Brain pericyte (primary cell): ENCODE measurements at regions not wholly inside any gene's neighbourhood (a gene's known extent, or its start where the extent isn't known, plus 50 kb on each side); places are given as distances from the start of the nearest gene placed in this dataset.

Experiments used
- DNase-seq: peaks from one replicate; pipeline ENCODE4 v3.0.0-alpha.2; 2012; ENCODE audit warnings: low read depth, low spot score

DNA sequence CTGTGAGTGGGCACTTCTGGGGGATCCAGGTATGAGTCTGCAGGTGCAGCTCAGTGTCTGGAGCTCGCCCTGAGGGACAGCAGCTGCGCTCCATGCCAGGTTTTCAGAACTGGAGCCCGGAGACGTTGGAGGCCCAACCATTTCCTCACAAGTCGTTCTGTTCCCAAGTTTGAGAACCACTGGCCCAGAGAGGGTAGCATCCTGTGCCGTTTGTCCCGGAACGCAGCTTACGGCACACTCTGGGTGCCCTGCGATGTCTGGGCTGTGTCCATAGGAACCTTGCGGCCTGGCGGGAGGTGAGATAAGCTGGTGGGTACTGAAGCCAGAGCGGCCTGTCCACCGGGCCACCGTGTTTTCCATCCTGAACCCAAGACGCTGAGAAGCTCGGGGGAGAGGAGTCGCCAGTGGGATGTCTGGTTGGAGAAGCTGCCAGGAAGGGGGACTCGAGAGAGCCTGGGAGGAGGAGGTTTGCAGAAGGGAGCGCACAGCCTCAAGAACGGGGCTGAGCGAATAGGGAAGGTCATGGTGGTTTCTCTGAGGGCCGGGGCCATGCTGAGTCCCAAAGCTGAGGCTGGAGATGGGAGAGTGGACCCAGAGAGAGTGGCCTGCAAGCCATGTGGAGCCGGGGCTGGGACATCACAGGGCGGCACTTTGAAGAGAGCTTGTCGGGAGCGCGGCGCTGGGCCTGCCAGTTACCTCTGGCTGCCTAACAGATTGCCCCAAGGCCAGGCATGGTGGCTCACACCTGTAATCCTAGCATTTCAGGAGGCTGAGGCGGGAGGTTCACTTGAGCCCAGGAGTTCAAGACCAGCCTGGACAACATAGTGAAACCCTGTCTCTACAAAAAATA lies 211.0 kb upstream of the GSE1 start:
- DNase-seq, result no peak

DNA sequence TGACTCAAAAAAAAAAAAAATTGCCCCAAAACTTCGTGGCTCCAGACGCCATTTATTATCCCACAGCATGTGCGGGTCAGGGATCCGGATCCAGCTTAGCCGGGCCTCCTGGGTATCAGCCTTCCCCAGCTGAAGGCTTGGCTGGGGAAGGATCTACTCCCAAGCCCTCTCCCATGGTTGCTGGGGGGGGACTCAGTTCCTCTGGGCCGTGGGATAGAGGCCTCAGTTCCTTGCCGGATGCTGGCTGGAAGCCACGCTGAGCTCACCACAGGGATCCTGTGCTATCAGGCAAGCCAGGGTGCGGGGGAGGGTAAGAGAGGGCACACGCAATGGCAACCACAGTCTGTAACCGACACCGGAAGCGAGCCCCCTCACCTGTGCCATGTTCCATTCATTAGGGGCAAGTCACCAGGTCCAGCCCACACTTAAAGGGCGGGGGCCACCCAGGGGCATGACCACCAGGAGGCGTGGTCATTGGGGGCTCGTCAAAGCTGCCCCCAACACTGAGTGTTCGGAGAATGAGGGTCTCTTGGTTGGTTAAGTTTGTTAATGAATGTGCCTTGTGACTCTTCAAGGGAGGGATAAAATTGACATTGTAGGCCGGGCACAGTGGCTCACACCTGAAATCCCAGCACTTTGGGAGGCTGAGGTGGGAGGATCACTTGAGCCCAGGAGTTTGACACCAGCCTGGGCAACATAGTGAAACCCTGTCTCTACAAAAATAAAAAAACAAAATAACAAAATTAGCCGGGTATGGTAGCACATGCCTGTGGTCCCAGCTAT lies 210.0 kb upstream of the GSE1 start:
- no peak for DNase-seq

DNA sequence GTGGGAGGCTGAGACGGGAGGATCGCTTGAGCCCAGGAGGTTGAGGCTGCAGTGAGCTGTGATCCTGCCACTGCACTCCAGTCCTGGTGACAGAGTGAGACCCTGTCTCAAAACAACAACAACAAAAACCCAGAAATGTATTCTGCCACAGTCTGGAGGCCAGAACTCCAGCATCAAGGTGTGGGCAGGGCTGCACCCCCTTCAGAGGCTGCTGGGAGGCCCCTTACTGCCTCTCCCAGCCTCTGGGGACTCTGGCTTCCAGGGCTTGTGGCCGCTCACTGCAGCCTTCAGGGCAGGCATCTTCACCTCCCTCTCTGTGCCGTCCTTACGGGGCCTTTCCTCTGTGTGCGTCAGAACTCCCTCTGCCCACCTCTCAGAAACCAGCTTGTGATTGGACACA lies 209.4 kb upstream of the GSE1 start:
- DNase-seq, result no peak

DNA sequence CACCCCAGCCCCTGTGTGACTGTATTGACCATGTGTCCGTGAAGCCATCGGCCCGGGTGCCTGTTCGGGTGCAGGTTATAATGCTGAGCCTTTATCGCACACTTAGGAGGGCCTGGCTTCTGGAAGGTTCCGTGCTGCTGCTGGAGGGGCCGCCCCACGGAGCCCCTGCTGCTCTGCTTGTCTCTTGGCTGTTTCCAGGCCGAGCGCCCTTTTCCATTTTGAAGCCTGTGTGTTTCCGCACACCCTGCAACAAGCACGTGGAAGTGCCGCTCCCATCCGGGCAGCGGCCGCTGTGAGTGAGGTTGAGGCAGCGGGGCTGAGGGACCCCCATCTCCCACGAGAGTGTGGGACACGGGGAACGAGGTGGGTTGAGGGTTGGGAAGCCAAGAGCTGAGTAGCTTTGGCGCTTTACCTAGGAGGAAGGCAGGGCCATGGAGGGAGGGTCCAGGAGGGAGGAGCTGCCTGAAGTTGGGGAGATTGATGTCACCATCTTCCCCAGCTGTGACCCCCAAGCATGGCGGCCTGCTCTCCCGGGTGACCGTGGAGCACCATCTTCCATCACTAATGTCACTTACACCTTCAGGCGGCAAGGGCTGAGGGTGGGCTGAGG lies 200.1 kb upstream of the GSE1 start:
- no peak for DNase-seq

DNA sequence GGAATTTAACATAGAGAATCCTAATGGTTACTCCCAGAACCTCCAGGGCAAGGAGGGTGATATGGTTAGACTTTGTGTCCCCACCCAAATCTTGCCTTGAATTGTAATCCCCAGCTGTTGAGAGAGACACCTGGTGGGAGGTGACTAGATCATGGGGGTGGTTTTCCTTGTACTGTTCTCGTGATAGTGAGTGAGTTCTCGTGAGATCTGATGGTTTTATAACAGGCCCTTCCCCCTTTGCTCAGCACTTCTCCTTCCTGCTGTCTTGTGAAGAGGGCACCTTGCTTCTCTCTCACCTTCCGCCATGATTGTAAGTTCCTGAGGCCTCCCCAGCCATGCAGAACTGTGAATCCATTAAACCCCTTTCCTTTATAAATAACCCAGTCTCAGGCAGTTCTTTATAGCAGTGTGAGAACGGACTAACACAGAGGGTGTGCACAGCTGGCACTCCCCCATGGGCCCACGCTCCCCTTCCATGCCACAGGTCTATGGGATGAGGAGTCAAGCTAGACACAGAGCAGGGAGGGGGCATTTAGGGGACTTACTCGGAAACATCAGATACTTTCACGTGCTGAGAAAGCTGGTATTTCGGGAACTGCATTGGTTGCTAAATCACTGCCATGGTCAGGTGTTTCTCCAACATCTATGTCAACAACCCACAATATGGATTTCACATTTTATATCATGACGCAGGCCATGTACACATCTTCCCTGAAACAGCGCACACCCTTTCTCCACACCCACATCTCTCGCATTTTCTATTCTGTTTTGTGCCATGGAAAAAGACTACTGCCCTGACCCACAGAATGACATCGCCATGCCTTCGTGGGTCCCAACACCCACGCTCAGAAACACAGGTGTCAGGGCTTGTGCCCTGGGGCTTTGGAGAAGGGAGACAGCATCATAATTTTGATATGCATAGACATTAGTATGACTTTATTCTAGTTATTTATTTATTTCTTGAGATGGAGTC lies 199.1 kb upstream of the GSE1 start:
- no peak for DNase-seq

DNA sequence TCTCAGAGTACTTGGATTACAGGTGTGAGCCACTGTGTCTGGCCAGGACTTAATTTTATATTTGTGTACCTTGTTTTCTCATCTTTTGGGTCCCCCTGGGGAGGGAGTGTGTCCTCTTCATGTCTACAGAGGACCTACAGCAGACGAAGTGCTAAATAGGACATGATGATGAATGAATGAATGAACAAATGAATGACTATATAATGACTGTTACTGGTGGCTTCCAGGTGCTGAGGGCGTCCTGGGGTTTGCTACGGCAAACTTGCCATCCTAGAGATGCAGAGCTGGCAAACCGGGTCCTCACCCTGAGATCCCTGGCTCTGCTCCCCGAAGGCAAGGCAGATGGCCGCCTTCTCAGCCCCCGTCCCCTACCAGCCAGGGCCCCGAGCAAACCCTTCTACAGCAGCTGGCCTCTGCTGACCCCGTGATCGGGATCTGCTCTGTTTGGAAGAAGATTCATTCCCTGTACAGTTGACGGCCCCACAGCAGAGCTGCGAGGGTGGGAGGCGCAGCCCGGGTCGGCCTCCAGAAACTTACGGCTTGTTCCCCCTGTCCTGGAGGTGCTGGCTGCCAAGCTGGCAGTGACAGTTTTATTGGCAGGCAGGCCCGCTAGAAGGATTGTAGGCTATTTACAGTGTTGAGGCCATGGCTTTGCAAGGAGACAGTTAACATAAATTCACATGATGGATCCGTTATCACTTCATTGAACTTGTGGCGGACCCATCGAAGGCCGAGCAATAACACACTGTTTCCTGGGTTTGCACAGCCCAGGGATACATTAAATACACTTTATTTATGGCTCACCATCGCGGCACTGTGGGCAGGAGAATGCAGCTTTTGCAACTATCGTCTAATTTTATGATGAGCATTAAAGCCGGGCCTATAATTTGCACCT lies 197.7 kb upstream of the GSE1 start:
- DNase-seq, result no peak

DNA sequence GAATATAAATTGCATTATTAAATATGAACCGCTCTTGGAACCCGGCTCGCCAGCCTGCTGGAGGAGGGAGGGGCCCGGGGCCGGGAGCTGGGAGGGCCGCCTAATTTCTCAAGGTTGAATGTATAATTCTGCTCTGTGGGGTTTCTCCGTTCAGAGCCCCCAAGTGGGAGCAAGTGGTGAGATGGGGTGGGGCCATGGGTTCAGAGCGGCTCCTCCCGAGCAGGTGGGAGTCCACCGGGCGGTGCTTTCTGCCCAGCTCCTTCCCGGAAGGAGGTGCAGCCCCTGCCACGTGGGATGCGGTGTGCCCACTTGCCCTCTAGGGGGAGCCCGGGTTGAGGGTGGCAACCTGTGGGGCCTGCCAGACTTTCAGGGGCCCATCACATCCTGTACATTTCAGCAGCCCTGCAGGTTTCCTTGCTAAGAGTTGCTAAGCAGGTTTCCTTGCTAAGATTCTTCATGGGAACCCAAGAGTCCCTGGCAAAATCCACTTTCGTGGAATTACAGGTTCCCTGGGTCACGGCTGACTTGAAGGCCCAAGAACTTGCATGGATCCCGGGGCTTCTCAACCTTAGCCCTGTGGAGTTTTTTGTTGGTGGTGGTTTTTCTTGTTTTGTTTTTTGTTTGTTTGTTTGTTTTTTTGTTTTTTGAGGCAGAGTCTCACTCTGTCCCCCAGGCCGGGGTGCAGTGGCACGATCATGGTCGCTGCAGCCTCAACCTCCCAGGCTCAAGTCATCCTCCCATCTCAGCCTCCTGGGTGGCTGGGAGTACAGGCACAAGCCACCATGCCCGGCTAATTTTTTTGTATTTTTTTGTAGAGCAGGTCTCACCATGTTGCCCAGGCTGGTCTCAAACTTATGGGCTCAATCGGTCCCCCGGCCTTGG lies 196.7 kb upstream of the GSE1 start:
- no peak for DNase-seq

DNA sequence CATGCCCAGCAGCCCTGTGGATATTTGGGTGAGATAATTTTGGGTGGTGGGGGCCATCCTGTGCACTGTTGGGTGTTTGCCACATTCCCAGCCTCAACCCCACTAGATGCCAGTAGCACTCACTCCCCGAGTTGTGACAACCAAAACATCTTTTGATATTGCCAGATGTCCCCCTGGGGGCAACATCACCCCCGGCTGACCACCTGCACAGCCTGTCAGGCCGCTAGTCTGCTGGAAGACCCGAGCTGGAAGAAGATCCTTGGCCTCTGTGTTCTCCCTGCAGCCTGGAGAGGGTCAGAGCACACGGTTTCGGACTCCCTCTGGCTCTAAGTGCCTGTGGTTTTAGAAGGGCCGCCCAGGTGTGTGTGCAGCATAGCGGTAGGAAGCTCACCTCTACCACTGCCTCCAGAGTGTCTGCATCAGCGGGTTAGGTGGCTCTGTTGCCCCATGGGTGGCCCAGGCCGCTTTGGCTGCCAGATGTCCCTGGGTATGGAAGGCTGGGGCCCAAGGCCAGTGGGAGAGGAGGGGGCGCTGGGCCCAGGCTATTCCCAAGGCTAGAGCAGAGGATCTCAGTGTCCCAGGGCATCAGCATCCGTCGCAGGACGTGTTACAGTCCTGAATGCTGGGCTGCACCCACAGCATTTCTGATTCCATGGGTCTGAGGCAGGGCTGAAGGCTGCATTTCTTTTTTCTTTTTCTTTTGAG lies 195.8 kb upstream of the GSE1 start:
- no peak for DNase-seq

DNA sequence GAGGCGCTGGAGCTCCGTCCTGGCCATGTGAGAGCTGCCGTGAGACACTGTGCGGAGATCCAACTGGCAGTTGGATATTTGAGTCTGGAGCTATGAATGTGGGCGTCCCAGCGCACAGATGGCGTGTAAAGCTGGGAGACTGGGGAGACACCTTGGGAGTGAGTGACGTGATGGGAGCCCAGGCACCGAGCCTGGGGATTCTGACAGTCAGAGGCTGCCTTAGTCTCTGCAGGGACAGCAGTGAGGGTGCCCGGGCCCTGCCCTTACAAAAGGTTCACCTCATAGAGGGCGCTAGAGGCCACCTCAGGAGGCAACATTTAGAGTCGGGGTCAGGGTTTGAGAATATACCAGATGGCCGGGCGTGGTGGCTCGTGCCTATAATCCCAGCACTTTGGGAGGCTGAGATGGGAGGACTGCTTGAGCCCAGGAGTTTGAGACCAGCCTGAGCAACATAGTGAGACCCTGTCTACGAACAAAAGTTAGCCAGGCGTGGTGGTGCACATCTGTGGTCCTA lies 194.1 kb upstream of the GSE1 start:
- no peak for DNase-seq

DNA sequence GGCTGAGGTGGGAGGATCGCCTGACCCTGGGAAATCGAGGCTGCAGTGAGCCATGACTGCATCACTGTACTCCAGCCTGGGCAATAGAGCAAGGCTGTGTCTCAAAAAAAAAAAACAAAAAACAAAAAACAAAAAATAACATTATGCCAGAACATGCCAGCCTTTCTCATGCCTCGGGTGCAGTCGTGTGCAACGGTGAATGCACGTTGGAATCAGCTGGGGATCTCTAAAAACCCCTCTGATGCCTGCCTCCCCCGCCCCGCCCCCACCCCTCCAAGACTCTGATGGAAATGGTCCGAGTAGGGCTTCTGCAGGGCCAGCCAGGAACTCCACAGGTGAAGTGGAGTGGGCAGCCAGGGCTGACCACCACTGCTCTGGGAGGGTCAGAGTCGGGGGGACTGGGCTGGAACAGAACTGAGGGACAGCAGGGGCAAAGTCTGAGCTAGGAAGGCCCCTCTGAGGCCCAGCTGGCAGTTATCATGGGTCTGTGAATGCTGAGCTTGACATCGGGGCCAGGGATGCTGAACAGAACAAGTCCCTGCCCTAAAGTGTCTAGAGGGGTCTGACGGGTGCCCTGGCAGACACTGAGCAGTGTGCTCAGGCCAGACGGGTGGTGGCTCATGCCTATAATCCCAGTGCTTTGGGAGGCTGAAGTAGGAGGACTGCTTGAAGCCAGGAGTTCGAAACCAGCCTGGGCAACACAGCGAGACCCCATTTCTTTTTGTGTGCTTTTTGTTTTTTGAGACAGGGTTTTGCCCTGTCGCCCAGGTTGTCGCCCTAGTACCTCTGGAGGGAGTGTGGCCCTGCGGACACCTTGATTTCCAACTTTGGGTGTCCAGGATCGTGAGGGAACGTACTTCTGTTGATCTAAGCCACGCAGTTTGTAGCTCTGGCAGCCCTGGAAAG lies 193.4 kb upstream of the GSE1 start:
- DNase-seq, result no peak

DNA sequence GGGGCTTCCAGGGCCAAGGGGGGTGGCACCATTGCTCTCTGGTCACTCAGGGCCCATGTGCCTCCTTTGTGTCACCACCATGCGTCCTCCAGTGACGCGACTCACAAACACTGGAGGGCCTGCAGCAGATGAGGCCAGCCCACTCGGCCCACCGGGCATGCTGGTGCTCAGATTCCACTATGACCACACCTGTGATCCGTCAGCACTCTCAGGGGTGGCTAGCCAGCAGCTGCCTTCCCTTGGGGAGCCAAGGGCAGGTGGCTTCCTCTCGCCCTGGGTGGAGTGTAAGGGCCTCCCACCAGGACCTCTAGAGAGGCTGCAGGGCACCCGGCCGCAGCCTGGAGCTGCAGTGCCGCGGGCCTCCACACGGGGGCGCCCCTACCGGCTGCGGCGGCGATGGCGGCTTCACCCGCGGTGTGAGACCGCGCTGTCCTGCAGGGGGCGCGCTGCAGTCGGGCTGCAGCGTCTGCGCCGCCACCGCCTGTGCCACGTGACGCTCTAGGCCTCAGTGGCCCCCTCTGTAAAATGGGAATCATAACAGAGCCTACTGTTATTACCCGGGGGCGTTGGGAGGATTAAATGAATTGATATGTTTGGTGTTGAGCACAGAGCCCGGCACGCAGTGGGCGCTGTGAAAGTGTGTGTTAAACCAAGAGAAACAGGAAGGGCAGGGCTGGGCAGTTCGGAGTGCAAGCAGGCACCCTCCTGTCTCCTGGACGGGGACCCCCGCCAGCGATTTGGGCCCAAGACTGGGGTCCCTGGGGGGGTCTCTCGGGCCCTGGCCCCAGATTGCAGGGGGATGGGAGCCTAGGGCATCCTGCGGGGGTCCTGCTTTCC lies 192.4 kb upstream of the GSE1 start:
- no peak for DNase-seq

DNA sequence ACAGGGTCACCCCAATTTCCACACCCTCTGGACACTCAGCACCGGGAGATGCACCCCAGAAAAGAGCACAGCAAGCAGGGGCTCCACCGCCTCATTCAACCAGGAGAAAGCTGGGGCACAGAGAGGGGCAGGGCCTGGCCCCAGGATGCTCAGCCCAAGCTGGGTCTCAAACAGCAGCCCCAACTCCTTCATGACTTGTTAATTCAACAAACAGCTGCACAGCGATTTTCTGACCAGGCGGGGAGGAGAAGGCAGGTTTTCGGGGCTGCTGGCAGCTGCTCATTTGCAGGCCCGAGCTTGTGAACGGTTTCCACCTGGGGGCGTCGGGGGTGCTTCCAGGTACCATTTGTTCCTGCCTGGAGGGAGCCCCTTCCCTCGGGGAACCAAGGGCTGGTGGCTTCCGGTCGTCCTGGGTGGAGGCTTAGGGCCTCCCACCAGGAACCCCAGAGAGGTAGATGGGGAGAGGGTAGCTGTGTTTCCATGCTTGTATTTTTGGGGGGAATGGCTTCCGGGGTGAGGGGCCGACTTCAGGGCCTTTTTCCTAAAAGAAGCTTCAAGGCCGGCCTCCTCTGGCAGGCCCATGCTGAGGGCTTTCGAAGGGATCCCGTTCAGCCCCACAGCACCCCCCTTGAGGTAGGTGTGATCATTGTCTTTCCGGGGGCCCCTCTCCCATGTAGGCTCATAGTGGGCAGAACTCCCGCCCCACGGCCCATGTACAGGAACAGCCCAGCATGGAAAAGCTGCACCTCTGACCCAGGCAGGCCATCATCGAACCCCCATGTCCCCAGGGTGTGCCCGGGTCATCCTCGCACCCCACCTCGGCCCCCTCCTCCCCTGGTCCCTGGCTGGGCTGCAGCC lies 191.6 kb upstream of the GSE1 start:
- no peak for DNase-seq

DNA sequence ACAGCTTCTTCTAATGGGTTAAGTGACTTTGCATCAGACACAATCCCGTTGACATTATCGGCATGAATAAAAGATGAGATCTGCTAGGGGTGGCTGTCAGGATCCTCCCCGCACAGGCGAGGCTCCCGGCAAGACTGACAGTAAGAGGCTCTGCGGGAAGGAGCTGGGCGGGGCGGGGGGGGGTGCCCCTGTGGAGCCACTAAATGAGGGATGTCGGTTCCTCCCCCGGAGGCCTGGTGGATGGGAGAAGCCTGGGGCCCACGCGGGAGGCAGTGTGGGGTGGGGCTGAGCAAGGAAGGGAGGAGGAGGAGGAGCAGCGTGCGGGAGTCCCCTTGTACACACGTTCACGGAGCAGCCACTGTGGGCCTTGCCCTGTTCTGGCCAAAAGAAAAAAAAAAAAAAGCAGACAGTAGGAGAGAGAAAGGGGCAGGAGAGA lies 190.9 kb upstream of the GSE1 start:
- DNase-seq, result no peak

DNA sequence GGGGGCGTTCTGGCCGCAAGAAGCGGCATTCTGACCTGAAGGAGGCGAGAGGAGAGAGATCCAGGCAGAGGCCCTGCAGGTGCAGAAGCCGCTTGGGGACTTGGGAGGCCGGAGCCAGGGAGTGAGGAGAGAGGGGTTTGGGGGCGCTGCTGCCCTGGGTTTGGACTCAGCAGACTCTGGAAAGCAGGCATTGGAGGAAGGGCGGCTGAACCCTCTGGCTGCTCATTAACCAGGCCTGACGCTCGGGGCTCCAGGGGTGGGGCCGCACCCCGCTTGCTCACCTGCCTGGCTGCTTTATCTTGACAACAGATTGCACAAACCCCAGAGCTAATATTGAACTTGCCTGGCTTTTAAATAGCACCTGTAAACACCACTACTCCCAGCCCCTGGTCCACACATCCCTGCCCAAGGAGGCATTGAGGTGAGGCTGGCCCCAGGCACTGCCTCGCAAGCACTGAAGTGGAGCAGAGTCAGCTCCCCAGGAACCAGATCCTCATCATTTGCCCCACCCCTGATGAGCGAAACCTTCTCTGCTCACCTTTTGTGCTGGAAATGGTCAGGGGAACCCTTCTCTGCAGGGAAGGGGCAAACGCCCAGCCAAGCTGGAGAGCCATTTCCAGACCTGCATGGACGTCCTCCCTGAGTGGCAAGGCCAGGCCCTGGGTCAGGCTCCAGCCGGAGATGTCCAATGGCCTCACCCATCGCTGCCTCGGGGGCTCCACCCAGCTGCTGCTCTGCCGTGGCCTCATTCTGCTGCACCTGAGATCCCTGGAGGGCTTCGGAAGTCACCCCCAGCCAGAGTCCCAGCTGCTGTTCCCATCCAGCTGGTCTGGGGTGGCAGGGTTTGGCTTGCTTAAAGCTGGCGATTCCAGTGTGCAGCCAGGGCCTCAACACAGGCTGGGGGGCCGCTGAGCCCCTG lies 190.2 kb upstream of the GSE1 start:
- DNase-seq, result no peak
